Adrenal gland (tissue), 9 donors: ENCODE measurements at regions not wholly inside any gene's neighbourhood (a gene's known extent, or its start where the extent isn't known, plus 50 kb on each side); places are given as distances from the start of the nearest gene placed in this dataset.

Source experiments
- DNase-seq, 7 donors: peaks; one replicate each; pipeline ENCODE4 v3.0.0-alpha.2; 2019 to 2020
- H3K27ac ChIP-seq, 5 donors: fragments of 200-600 bp; sonication (generic) in 4 of 5; 1 replicate in 3 of 5; 2 replicates in 2 of 5; pipeline versions ENCODE4 v1.5.1 to v1.8.0; 2016 to 2020; ENCODE audit warnings: mild to moderate bottlenecking in 1 of 5
- H3K27me3 ChIP-seq: fragments of 200-600 bp; 2 replicates; pipeline ENCODE4 v1.8.0; 2021
- H3K36me3 ChIP-seq, 2 donors: fragments of 200-600 bp; replicated peaks in 1 of 2; 1 replicate in 1 of 2; 2 replicates in 1 of 2; pipeline versions ENCODE4 v1.5.1 to v1.8.0; 2018 to 2022
- H3K4me1 ChIP-seq, 2 donors: fragments of 200-600 bp; replicated peaks in 1 of 2; 1 replicate in 1 of 2; 2 replicates in 1 of 2; pipeline versions ENCODE4 v1.5.1 to v1.8.0; 2018 to 2021
- H3K4me3 ChIP-seq, 4 donors: fragments of 200-600 bp; sonication (generic) in 3 of 4; one replicate each; pipeline ENCODE4 v1.5.1; 2016 to 2018
- H3K9me3 ChIP-seq, 3 donors: fragments of 200-600 bp; sonication (generic) in 1 of 3; replicated peaks in 1 of 3; 1 replicate in 2 of 3; 2 replicates in 1 of 3; pipeline versions ENCODE4 v1.5.1 to v1.8.0; 2016 to 2021
- CTCF ChIP-seq, 6 experiments: fragments of 450-650 bp in 4 of 6; fragments of 200-600 bp in 2 of 6; sonication (generic) in 1 of 6; IDR thresholded peaks; 1 replicate in 5 of 6; 2 replicates in 1 of 6; pipeline versions ENCODE4 v1.5.1 to v1.8.0; 2016 to 2021; ENCODE audit warnings: antibody characterized with exemption in 6 of 6, mild to moderate bottlenecking in 2 of 6, moderate library complexity in 1 of 6
- POLR2A ChIP-seq, 2 donors: fragments of 450-650 bp; IDR thresholded peaks; one replicate each; pipeline ENCODE4 v1.6.1; 2017; ENCODE audit warnings: antibody characterized with exemption in 2 of 2, mild to moderate bottlenecking in 2 of 2, moderate library complexity in 1 of 2
- WGBS, 4 donors: extraction: QIAGEN DNeasy Blood & Tissue Kit in 2 of 4; methylation state at CpG; one replicate each; pipeline versions ENCODE4 v1.1.5 to v1.1.7; 2013 to 2017; 5-methylcytosine and 5-hydroxymethylcytosine counted together
- intact Hi-C, 2 donors: fragments of 100-400 bp; cut with DNase I; formaldehyde crosslinking; loops; one replicate each; pipeline versions ENCODE4 v1.14.1 to v1.15.0; 2022 to 2023
- donor health status: healthy with polysubstance abuse.
- donor health status: Bipolar disorder and iron deficiency.
- donor health status: DM: yes; HTN: yes; CAD: no.
- donor health status: DM: no; HTN: no; CAD: no.
- donor health status: DM: no; HTN: no; CAD: no.

GRCh38 chr11:112806256-112806655 is 155.0 kb upstream of the NCAM1 start:
- H3K27ac ChIP-seq: no peak overlapping the region
- H3K4me1 ChIP-seq: no peaks in the 10 kb centered on the region
- H3K9me3 ChIP-seq: no peaks in the 10 kb centered on the region
- DNase-seq: no peak
- intact Hi-C loops: no loop called here
- TF ChIP-seq CTCF (IDR thresholded peaks at IDR 0.05) (no peak), POLR2A (IDR thresholded peaks at IDR 0.05) (no peak)
- H3K4me3 ChIP-seq: no peak overlapping the region
- no peaks in the 10 kb centered on the region for H3K36me3 ChIP-seq
- H3K27me3 ChIP-seq: no peaks in the 10 kb centered on the region

- DNase-seq: no peak
- Histone ChIP-seq H3K4me3 (no peak overlapping the region), H3K27ac (no peak overlapping the region), H3K9me3 (no peaks in the 10 kb centered on the region), H3K36me3 (no peaks in the 10 kb centered on the region), H3K27me3 (no peaks in the 10 kb centered on the region), H3K4me1 (no peaks in the 10 kb centered on the region)
- TF ChIP-seq CTCF (IDR thresholded peaks at IDR 0.05) (no peak), POLR2A (IDR thresholded peaks at IDR 0.05) (no peak)
- 36 to 46% (median 43%) methylated on average over 3 of the region's 3 CpGs for WGBS, 4 donors
- intact Hi-C loops: no loop called here
Measured at GRCh38 chr11:112806876-112807275, 154.3 kb upstream of the NCAM1 start.

- Histone ChIP-seq H3K27ac (no peak overlapping the region), H3K4me1 (no peaks in the 10 kb centered on the region), H3K27me3 (no peaks in the 10 kb centered on the region), H3K36me3 (no peaks in the 10 kb centered on the region), H3K9me3 (no peaks in the 10 kb centered on the region), H3K4me3 (no peak overlapping the region)
- TF ChIP-seq CTCF (IDR thresholded peaks at IDR 0.05) (no peak), POLR2A (IDR thresholded peaks at IDR 0.05) (no peak)
- DNase-seq: no peak
- 52 to 59% (median 53%) methylated on average over 2 of the region's 2 CpGs for WGBS, 4 donors
- intact Hi-C loops: no loop called here
Measured at GRCh38 chr11:112809429-112809828, 151.8 kb upstream of the NCAM1 start.

- no peak for TF ChIP-seq CTCF (IDR thresholded peaks at IDR 0.05)
- TF ChIP-seq POLR2A (IDR thresholded peaks at IDR 0.05): no peak
- Histone ChIP-seq H3K9me3 (no peaks in the 10 kb centered on the region), H3K4me3 (no peak overlapping the region), H3K4me1 (no peaks in the 10 kb centered on the region), H3K27ac (no peak overlapping the region), H3K36me3 (no peaks in the 10 kb centered on the region), H3K27me3 (no peaks in the 10 kb centered on the region)
- DNase-seq: no peak
- WGBS, 4 donors: 45 to 96% (median 69%) methylated on average over 2 of the region's 2 CpGs
- intact Hi-C loops: loop anchor here in 1 of 2 donors (10.0 kb wide), 1 partner anchor 474 kb away; no protein-coding TSS in a partner anchor
Measured at GRCh38 chr11:112810951-112811350, 150.3 kb upstream of the NCAM1 start.
